ENCODE measurements at regions not wholly inside any gene's neighbourhood (a gene's known extent, or its start where the extent isn't known, plus 50 kb on each side); places are given as distances from the start of the nearest gene placed in this dataset.

DNA sequence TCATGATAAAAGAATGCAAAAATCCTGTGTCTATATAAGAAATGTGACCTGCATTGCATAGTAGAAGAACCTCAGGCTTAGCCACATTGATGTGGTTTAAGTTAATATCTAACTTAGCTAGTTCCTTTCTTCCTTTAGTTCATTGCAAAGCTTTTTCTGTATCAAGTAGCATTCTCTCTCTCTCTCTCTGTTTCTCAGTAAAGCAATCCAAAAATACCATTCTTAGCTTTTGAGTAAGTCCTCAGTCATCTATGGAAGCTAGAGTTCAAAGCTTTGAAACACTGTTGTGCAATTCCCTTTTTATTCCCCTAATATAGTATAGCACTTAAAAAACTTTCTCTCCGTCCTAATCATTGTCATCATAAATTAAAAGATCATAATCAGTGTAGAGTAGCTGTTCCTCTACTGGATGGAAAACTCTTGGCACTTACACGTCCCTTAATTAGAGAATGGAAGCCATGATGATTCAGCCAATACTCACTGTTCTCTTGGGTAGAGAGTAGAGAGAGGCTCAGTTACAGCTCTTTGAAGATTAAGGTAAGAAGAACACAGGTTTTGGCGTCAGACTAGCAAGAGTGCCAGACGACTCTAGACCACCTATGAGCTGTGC is 350.3 kb upstream of the LYPLAL1 start:
- no peak for DNase-seq (ENCODE audit: low read depth)

DNA sequence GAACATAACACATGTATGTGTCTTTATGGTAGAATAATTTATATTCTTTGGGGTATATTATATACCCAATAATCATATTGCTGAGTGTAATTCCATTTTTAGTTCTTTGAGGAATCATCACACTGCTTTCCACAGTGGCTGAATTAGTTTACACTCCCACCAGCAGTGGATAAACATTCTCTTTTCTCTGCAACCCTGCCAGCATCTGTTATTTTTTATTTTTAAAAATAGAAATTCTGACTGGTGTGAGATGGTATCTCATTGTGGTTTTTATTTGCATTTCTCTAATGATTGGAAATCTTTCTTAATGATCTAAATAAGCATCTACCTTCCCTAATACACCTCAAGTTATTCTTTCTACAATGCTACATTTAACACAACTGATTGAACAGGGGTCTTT is 346.2 kb upstream of the LYPLAL1 start:
- no peak for DNase-seq (ENCODE audit: low read depth)

DNA sequence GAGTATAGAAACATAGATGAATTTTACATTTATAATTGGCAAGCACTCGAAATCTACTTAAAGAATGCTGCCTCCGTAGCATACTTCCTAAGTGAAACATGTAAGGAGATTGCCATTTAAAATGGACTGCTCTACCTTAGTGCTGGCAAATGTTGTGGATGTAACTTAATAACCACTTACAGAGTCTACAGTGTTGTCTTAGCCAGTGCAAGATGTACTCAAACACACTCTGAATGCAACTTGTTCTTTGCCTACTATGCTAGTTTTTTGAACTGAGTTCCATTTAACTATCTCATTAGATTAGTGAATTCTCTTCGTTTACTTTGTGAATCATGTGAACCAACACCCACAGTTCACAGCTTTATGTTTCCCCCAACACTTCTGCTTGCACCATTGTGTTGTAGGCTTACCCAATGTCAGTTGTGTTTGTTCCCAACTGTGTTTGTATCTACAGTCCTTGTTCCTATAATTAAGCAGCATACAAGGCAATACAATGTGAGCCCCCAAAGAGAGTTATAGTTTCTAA is 345.5 kb upstream of the LYPLAL1 start:
- no peak for DNase-seq (ENCODE audit: low read depth)

DNA sequence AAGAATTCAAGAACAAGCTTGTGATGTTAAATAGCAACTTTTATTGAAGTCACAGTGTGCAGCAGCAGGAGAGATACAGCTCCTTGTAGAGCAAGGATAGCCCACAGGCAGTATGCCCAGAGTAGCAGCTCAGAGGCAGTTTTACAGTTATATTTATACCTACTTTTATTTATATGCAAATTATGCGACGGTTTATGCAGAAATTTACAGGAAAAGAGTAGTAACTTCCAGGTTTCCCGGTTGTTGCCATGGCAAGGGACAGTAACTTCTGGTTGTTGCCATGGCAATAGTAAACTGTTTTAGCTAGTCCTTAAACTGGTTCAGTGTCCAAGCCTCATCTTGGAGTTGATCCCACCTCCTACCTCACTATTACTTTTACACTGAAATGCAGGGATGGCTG is 344.6 kb upstream of the LYPLAL1 start:
- DNase-seq (ENCODE audit: low read depth), result no peak

DNA sequence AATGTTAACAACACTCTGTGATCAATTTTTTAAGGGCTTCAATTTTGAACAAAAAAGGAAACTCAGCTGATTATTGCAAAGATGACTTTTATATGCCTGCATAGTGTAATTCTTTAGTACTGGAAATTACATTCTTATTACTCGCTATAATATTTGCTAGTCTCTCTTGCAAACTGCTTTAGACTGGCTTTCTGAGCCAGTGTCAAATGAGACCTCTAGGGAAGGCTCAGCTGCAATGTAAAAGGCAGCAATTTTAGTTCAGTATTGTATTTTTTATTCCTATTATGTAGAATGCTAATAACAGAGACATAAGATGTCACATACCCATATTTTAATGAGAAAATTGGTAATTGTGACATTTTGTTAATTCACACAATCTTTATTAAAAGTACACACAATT is 338.1 kb upstream of the LYPLAL1 start:
- no peak for DNase-seq (ENCODE audit: low read depth)

DNA sequence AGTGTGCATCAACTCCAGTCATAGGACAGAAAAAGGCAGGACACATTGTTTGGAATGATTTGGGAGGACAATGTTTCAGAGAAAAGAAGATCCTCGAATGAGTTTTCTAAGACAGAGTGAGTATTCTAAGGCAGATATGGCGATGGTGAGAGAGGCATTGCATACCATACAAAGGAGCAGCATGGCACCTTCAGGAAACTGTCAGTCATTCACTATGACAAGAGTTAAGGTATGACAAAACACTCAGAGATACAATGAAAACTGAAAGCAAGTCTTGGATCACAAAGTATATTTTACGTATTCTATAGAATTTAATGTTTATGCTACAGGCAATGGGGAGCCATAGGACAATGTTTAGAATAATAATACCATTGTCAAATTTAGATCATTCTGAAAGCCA is 337.4 kb upstream of the LYPLAL1 start:
- no peak for DNase-seq (ENCODE audit: low read depth)

DNA sequence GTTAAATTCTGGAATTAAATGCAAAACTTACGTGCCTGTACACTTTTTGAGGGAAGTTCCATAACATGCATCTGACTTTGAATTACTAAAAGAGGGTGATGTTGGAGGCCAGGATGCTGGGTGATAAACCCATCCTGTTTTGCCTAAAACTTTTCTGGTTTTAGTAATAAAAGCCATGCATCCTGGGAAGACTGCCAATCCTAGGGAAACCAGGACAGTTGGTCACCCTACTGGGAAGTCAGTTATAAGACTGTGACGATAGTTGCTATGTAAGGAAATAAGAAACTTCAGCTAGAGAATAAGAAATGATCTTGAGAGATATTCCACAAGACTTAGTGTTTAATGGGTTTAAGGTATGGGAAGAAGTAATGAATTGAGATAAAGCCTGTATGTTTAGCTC is 336.6 kb upstream of the LYPLAL1 start:
- no peak for DNase-seq (ENCODE audit: low read depth)

DNA sequence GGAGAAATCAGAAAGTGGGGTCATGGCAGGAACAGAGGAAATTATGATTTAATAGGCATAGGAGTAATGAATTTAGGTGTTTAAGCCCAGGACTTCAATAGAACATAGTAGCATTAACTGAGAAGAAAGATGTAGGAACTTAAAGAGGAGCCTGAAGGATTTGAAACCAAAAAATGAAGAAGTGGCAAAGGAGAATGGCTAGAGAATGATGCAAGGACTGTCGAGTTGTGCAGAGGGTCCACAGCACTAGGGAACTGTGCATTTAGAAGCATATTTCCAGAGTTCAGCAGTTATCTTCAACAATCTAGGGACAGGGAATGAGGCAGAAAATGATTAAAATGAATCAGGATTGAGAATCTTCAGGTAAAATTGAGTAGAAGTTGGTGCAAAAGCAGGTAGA is 328.1 kb upstream of the LYPLAL1 start:
- no peak for DNase-seq (ENCODE audit: low read depth)

DNA sequence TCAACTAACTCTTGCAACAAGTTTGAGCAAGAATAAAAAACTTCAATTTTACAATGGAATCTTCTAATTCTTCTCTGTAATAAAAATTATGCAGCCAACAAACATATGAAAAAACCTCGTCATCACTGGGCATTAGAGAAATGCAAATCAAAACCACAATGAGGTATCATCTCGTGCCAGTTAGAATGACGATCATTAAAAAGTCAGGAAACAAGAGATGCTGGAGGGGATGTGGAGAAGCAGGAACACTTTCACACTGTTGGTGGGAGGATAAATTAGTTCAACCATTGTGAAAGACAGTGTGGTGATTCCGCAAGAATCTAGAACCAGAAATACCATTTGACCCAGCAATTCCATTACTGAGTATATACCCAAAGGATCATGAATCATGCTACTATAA is 327.5 kb upstream of the LYPLAL1 start:
- no peak for DNase-seq (ENCODE audit: low read depth)

DNA sequence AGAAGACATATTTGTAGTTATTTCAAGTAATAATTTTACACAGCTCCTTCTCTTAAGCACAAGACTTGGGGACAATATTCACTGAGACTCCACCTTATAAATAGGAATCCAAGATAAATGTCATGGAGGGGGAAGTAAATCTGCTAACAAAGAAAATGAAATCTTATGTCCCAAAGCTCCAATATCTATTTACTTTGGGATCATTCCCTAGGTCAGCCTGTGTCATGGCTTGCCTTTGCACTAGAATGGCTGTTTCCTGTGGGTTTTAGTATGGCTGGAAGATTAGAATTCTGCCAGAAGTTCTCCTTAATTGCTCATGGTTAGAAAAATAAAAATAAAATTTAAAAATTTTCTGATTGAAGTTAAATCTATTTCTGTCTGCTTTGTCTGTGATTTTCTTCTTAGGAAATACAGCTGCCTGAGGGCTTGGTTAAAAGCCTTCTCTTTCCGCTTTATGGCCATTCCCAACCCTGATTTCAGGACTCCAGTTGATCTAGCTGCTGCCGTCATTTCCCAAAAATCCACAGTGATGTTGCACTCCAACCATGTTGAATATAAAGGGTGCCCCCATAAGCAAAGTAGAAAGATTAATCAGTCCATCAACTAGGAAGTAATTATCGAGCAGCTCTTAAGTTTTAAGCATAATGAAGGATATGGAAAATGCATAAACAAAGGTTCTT is 326.4 kb upstream of the LYPLAL1 start:
- DNase-seq (ENCODE audit: low read depth), result no peak

DNA sequence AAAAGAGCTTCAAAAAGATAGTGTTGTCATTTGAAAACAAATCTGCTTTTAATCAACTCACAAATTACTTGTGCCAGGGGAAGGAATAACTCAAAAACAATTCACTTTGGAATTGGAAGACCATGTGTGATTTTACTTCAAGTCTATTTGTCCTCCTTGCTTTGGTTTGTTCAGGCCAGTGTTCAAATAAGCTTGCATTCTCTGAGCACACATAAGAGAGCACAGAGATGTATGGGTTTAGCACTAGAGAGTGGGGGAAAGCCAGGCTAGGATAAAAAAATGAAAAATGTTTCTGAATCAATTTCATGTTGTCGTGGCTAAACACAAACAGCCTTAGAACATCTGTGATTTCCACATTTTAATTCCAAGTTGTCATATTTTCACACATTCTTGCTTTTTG is 325.7 kb upstream of the LYPLAL1 start:
- no peak for DNase-seq (ENCODE audit: low read depth)

DNA sequence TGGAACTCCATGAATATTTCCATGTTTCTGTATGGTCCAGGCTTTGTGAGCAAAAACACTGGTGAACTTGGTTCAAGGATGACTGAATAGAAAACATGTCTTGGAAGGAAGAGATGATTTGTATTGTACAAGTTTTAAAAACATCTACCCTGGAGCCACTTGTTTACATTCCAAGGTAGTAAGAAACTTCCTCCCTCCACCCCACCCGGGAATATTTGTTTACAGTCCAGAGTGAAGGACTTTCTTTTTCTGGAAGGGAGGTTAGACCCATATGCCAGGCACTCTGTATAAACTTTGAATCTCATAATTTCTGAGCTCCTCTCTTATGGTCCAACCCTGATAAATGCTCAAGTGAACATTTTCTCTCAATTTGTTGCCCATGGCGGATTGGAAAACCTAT is 323.3 kb upstream of the LYPLAL1 start:
- no peak for DNase-seq (ENCODE audit: low read depth)

DNA sequence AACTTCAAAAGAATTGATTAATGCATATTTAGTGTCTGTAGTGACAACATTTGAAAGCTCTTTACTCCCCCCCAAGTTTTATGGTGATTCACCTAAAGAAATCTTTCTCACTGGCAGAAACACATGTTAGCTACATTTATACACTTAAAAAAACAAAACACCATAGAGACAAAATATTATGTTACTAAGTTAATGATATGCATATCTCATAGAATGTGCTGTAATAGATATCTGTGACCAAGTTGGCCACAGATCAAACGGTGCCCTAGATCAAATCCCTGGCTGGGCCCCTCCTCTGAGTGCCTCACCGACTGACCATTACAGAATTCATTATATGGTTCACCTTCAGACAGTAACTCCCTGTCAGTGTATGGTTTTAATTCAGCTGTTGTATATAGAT is 322.1 kb upstream of the LYPLAL1 start:
- DNase-seq (ENCODE audit: low read depth), result no peak

DNA sequence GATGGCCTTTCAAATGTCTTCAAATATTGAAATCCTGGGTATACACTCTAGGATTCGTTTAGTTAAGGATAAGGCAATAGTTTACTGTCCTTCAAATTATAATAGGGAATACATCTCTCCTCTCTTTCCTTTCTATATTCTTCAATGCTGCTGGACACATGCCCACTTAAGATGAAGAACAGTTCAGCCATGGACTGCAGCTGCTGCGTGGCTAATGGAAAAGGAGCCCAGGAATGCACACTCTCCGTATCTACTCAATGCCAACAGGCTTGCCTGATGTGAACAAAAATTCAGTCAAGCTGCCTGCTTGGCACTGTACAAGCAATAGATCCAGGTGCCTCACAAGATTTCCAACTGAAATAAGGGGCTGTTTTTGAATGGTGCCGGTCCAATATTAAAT is 321.2 kb upstream of the LYPLAL1 start:
- DNase-seq (ENCODE audit: low read depth), result no peak

DNA sequence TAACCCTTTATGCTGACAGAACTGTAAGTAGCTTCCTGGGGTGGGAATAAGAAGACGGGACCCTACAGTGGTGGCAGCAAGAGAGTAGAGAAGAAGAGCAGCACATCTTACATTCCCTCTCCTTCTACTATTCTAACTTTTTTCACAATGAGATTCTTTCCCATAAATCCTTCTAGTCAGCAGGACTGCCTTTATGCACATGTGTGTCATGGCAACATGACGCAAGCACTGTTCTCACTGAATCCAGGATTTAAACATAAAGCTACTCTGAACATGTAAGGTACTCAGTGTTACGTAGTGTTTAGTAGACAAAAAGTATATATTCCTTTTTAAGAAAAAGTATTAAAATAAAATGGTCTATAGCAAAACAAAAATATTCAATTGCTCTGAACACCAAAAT is 309.7 kb upstream of the LYPLAL1 start:
- no peak for DNase-seq (ENCODE audit: low read depth)

DNA sequence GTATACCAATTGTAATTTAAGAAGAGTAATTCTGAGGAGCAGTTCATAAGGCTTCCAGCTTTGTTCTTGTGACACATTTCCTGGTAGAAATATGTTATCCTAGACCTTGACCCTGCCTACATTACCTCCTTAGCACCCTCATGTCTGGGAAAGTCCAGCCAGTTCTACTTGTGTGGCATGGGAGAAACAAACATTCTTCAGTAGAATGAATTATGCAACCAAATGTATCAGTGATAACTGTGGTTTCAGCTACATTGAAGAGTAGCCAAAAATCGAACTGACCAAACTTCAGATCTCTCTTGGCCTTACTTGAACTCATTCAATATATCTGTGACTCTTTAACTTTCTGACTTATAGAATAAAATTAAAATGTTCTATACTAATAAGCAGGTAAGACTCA is 308.1 kb upstream of the LYPLAL1 start:
- no peak for DNase-seq (ENCODE audit: low read depth)

DNA sequence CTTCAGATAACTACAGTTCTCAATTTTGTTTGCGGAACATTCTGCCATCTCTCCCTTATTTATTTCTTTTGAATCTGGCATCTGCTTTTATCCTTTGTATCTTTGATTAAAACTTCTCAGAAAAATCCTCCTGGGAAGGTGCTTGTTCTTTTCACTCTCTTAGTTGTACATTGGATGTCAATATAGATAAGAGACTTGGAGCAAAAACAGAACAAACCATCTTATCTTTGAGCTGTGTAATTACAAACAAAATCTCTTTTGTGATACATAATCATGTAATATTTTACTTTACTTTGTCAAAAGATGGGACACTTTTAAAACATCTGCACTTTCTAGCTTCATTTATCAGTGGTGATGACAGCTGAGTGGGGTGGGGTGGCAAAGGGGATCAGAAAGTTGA is 307.2 kb upstream of the LYPLAL1 start:
- no peak for DNase-seq (ENCODE audit: low read depth)

DNA sequence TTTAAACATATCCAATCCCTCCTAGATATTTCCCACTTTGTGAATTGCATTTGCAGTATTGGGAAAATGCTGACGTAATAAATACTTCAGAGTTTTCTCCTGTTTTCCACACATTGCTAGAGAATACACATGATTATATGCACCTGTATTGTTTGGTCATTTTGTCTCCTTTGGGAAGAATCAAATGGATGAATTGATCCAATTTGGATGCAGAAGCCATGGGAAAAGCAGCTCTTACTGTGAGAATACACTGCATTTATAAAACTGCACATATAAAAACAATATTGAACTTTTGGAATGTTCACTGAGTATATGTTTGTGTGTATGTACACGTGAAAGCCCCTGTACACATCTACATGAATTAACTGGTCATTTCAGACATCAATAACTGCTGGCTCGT is 306.6 kb upstream of the LYPLAL1 start:
- no peak for DNase-seq (ENCODE audit: low read depth)

DNA sequence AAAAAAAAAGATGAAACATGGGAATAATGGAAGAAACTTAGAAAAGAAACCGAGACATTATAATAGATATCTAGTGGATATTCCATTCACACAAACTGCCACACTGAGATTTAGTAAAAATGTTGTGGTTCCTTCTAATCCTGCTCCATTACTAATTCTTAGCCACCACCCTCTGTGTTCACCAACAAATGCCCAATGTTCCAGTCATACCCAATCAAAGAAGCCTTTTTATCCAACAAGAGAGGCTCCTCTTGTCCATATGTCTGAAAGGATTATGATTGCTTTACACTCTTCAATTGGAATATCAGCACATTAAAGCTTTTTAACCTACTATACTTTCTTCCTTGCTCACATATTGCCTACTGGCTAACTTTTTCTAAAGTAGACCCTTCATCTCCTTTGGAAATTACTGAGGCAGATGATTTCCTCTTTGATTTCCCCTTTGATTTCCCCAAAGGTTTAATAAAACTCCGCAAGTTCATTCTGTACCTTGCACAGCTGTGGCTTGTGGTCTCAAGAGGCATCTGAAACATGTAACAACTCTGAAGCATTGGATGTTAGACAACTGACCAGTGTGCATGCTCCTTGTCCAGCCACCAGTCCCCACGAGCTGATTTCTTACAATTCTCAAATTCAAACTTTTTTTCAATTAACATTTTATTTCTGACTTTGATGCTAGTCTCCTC is 305.6 kb upstream of the LYPLAL1 start:
- DNase-seq (ENCODE audit: low read depth), result no peak

DNA sequence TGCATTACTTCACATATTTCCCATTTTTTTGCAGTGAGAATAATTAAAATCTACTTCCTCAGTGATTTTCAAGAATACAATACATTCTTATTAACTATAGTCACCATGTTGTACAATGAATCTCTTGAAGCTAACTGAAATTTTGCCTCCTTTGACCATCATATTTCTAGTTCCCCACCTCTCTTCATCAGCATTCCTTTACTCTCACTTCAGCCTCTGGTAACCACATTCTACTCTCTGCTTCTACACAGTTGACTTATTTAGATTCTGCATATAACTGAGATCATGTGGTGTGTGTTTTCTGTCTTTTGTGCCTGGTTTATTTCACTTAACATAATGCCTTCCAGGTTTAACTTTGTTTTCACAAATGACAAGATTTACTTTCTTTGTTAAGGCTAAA is 304.4 kb upstream of the LYPLAL1 start:
- DNase-seq (ENCODE audit: low read depth), result no peak

DNA sequence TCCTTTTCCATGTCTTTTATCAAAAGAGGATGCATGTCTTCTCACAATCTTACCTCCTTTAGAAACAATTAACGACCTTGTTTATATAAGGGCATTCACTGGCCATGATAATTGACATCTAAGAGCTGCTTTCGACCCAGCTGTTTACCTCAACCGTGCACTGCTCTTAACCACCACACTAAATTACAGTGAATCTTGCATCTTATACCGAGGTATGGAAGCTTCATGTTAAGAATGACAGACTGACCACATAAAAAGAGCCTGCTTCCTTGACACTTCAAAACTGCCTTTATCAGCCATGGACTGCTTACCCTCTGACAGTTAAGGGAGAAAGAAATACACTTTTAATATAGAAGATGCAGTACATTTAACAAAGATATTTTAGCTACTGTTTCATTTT is 301.7 kb upstream of the LYPLAL1 start:
- no peak for DNase-seq (ENCODE audit: low read depth)

DNA sequence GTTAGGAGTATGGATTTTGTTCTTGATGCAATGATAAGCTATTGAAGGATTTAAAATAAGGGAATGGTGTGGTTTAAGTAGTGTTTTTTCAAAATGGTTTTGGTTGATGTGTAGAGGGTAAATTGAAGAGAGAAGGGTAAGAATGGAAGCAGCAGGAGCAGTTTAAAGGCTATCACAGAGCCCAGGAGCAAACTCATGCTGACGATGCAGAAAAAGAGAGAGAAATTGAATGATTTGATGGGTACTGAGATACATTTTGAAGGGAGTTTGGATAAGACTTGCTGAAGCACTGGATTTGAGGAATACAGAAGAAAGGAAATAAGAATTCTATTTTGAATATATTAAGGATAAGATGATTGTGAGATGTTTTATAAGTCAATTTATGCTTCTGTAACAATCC is 300.8 kb upstream of the LYPLAL1 start:
- DNase-seq (ENCODE audit: low read depth), result no peak

DNA sequence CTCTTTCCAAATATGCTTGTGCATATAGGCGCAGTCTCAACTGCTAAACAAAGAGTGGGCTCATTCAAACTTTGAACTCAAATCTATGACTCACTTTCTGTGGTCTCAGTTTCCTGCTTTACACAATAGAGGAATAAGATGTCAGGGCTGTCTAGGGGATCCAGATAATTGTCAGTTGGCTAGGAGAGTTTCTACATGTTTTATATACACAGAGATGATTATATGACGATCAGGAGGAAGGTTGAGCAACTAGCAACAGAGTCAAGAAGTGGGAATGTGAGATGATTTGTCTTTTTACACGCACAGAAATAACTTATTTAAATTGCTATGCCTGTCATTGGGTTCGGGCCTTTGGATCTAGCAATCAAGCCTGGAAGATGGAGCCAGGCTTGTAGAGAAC is 299.4 kb upstream of the LYPLAL1 start:
- DNase-seq (ENCODE audit: low read depth), result no peak

Data from activated T-cell treated with anti-CD3 and anti-CD28 coated beads for 24 hours (primary cell).